ENCODE measurements at regions not wholly inside any gene's neighbourhood (a gene's known extent, or its start where the extent isn't known, plus 50 kb on each side); places are given as distances from the start of the nearest gene placed in this dataset.

DNA sequence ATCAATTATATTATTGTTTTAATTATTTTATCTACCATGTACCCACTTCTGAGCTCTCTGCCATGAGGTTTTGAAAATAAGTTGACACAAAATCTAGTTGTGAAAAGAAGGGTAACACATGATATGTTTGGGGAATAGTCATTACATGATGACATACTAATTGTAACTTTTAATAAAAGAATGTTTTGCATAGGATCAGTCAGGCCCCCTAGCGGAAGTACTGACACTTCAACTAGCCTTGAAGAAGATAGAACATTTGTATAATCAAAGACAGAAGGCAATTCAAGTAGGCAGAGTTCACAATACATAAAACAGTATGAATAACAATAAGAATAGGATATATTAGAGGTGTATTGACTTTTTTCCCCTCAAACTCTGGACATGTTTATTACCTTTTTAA is 1191.0 kb upstream of the AGA start:
- DNase-seq: no peak

DNA sequence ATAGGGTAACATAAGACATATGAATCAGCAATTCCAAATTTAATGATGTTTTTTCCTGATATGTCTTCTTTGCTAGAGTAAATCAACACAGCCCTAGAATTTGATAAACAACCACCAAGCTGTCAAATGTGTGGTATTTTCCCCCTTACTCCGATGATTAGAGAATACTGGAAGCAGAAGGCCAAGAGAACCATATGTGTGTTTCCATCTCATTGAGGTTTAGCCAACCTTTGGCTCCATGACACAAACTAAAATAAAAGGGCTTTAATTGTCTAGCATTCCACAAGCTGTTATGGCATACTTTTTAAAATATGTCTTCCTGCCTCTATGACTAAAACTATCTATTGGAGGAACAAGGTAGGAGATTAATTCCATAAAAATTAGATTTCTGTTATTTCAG is 1222.4 kb upstream of the AGA start:
- DNase-seq: no peak

DNA sequence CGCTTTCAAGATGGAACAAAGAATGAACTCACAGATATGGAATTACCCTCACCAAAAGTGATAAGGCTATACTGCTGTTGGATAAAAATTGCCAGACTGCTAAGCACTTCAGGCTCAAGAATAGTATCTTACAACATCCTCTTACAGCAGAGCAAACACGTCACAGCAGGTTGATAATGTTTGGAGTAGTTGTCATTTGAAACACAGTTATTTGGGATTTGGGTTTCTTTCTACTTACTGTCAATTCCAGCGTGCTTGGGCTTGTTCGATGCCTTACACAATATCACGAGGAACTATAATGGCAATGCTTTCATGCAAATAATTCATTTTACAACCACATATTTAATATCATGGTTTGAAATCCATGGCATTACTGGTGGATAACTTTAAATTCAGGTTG is 1223.7 kb upstream of the AGA start:
- DNase-seq: no peak

GRCh38 chr4:178671766-178672165 is 1229.5 kb upstream of the AGA start:
- DNase-seq: no peak

- DNase-seq: no peak
Measured at GRCh38 chr4:178672512-178672911, 1230.3 kb upstream of the AGA start.

DNA sequence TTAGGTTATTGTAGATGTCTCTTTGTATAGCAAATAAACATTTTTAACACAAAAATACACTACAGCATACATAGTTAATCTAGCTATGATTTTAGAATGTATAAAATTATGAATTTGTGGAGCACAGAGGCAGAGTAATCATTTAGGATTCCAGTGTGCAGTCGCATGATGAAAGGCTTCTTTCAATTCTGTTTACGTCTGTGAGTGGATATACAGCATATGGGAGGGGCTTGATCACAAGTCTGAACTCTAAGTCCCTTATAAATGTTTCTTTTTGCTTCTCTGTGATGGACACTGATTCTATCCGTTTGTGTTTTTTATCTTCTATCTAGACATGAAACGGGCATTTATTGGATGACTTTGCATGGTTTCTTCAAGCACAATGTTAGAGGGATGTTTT is 1239.6 kb upstream of the AGA start:
- no peak for DNase-seq

- DNase-seq: no peak
Measured at GRCh38 chr4:178689926-178690325, 1247.7 kb upstream of the AGA start.

GRCh38 chr4:178693816-178694215 is 1251.6 kb upstream of the AGA start:
- peak; percentile 23 for DNase-seq

DNA sequence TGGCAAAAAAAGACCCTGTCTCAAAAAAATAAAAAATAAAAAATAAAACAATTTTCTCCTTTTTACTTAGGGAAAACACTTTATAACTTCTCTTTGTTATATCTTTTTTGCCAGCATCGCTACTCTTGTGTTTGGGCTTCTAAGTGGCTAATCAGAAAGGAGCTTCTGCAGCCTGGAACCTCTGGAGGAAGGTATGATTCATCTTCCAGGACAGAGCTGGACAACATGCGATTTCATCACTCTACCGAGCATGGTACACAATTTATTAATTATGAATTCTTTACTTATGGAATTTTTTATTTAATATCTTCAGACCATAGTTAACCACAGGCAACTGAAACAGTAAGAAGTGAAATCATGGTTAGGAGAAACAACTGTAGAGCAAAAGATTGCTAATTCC is 1254.3 kb upstream of the AGA start:
- DNase-seq: no peak

DNA sequence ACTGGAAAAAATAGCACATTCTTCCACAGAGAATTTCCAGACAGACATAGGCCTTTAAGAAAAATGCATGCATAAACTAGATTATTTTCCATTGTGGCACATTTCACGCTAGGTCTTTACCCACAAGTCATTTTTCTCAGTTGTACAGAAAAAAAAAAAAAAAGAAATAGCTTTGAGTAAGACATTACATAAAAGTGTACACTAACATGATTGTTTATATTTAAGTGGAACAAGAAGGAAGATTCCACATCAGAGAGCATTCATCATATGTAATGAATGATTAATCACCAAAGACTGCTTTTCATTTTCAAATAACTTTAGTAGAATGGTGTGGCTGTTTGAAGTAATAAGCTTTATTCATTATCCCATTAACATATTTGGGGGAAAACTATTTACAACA is 1270.2 kb upstream of the AGA start:
- no peak for DNase-seq

- no peak for DNase-seq
Measured at GRCh38 chr4:178738026-178738425, 1295.8 kb upstream of the AGA start.

- peak; percentile 13 for DNase-seq
Measured at GRCh38 chr4:178745203-178745602, 1303.0 kb upstream of the AGA start.

DNA sequence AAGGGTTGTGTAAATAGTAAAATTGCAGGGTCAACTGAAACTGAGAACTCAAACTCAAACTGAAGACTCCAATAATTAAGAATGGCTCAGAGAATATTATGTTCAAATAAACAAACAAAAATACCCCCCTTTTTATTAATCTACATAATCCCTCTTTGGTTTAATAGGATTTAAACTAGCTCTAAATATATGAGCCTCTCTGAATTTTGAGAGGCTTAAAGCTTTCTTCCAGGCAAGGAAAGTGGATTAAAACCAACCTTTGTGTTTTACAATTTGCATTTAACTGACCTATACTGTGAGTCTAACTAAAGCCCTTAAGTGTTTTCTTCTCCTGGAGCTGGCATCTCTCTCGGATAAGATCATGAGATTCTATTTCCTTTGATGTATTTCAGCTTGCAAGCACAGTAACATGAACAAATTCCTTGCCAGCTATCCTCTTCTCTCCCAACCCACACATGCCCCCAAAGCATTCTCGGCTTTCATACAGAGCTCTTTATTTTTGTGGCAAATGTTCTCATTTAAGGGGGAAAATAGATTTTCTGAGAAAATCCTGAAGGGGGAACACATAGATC is 1310.8 kb upstream of the AGA start:
- DNase-seq: no peak

DNA sequence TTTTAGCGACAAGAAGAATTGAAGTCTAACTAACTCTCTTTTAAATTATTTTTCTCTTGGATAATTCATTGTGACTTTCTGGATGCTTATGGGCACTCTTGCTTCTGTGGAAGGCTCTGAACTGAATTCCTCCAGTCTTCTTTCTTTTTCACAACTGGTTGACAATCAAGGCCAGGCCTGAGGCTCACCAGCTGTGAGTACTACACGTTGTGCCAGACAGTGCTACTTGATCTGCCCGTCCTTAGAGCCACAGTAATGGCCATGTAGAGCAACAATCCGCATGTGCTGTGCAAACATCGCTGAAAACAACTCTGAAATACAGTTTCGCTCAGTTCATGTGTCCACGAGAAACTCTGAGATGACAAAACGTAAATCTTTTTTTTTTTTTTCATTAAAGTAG is 1336.3 kb upstream of the AGA start:
- DNase-seq: no peak

DNA sequence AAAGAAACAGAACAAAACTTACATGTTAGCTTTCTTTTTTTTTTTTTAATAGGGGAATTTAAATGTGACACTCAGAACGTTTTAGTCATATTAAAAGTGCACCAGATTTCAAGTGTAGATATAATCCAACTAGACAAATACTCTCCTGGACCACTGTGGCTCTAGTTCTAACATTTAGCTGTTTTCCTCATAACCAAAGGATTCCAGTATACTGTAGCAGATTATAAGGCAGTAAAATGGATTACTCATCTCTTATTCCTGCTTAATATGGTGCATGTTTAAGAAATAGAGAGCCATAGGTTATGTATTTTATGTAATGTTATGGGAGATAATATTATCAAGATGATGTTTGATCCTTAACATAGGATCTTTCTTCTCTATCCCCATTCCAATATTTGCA is 1339.5 kb upstream of the AGA start:
- no peak for DNase-seq

DNA sequence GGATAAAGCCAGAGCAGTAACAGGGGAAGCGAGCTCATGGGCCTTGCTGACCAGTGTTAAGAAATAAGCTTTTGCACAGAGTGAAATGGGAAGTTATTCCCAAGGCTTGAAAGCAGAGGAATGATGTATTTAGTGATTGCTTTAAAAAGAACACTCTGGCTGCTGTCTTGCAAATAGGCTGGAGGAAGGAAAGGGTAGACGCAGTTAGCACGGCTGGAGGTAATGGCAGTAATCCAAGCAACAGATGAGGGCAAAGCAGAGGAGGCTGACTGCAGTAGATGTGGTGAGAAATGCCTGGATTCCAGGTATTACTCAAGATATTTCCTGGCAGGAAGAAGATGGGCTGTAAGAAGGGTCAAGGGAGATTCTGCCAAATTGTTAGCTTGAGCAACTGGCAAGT is 1342.3 kb upstream of the AGA start:
- no peak for DNase-seq

- no peak for DNase-seq
Measured at GRCh38 chr4:178789279-178789678, 1347.0 kb upstream of the AGA start.

DNA sequence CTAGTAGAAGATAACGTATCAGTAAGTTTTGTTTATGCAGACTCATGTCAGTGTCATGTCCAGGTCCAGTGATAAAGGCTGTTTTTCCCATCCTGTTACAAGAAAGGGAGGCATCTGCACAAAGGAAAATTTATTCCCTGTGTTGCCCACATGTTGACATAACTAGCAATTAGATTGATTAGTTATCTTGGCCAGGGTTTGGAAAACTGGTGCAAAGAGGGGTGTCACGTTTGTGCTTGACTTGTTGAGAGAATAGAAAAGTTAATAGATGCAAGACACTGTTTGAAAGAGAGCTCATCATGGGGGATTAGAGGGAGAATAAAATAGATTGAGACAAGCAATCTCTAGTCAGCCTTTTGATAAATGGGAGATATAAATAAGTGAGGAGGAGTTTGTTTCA is 1357.0 kb upstream of the AGA start:
- DNase-seq: no peak

- DNase-seq: no peak
Measured at GRCh38 chr4:178808106-178808505, 1365.9 kb upstream of the AGA start.

GRCh38 chr4:178809921-178810320 is 1367.7 kb upstream of the AGA start:
- DNase-seq: no peak

GRCh38 chr4:178811356-178811755 is 1369.1 kb upstream of the AGA start:
- no peak for DNase-seq

- DNase-seq: no peak
Measured at GRCh38 chr4:178812866-178813265, 1370.6 kb upstream of the AGA start.

- no peak for DNase-seq
Measured at GRCh38 chr4:178814908-178815307, 1372.7 kb upstream of the AGA start.

GRCh38 chr4:178823673-178824295 is 1381.5 kb upstream of the AGA start:
- peak; percentile 64 for DNase-seq

GRCh38 chr4:178836865-178837264 is 1394.6 kb upstream of the AGA start:
- DNase-seq: no peak

Data from fibroblast of skin of right quadriceps (primary cell).